Globus pallidus (tissue), 1 donor: ENCODE measurements at regions not wholly inside any gene's neighbourhood (a gene's known extent, or its start where the extent isn't known, plus 50 kb on each side); places are given as distances from the start of the nearest gene placed in this dataset.
A peak's percentile ranks its signal among the peaks of the same experiment; 100 is the strongest.

Experiments used
- DNase-seq: peaks from one replicate; pipeline ENCODE4 v3.0.0-alpha.2; 2015; ENCODE audit warnings: low spot score

GRCh38 chr3:147851062-147851461 is 441.9 kb downstream of the ZIC1 start:
- no peak for DNase-seq

- DNase-seq: no peak
Observed at GRCh38 chr3:147854542-147854941, 445.4 kb downstream of the ZIC1 start.

- no peak for DNase-seq
Observed at GRCh38 chr3:147864754-147865354, 455.7 kb downstream of the ZIC1 start.

GRCh38 chr3:147866561-147866960 is 457.4 kb downstream of the ZIC1 start:
- no peak for DNase-seq

GRCh38 chr3:147872568-147872967 is 463.4 kb downstream of the ZIC1 start:
- no peak for DNase-seq

GRCh38 chr3:147875498-147875897 is 466.3 kb downstream of the ZIC1 start:
- DNase-seq: no peak

GRCh38 chr3:147881933-147882332 is 472.8 kb downstream of the ZIC1 start:
- DNase-seq: no peak

GRCh38 chr3:147886879-147887278 is 477.7 kb downstream of the ZIC1 start:
- no peak for DNase-seq

GRCh38 chr3:147887797-147888196 is 478.6 kb downstream of the ZIC1 start:
- no peak for DNase-seq

- no peak for DNase-seq
Observed at GRCh38 chr3:147890114-147890513, 480.9 kb downstream of the ZIC1 start.

GRCh38 chr3:147895509-147895908 is 486.3 kb downstream of the ZIC1 start:
- DNase-seq: no peak

GRCh38 chr3:147900851-147901250 is 491.7 kb downstream of the ZIC1 start:
- DNase-seq: no peak

GRCh38 chr3:147903026-147903425 is 493.9 kb downstream of the ZIC1 start:
- no peak for DNase-seq

- no peak for DNase-seq
Observed at GRCh38 chr3:147904421-147904820, 495.3 kb downstream of the ZIC1 start.

GRCh38 chr3:147906285-147906684 is 497.1 kb downstream of the ZIC1 start:
- DNase-seq: no peak

GRCh38 chr3:147914532-147914931 is 505.4 kb downstream of the ZIC1 start:
- DNase-seq: no peak

GRCh38 chr3:147915057-147915456 is 505.9 kb downstream of the ZIC1 start:
- DNase-seq: no peak

GRCh38 chr3:147919496-147919895 is 510.3 kb downstream of the ZIC1 start:
- no peak for DNase-seq

- no peak for DNase-seq
Observed at GRCh38 chr3:147921051-147921450, 511.9 kb downstream of the ZIC1 start.

GRCh38 chr3:147924755-147925154 is 515.6 kb downstream of the ZIC1 start:
- DNase-seq: no peak

- DNase-seq: no peak
Observed at GRCh38 chr3:147925272-147925671, 516.1 kb downstream of the ZIC1 start.

GRCh38 chr3:147930232-147930807 is 521.2 kb downstream of the ZIC1 start:
- no peak for DNase-seq

- DNase-seq: peak; percentile 35
Observed at GRCh38 chr3:147934451-147935180, 525.5 kb downstream of the ZIC1 start.

GRCh38 chr3:147937341-147937740 is 528.2 kb downstream of the ZIC1 start:
- DNase-seq: peak; percentile 16
